ENCODE measurements at regions not wholly inside any gene's neighbourhood (a gene's known extent, or its start where the extent isn't known, plus 50 kb on each side); places are given as distances from the start of the nearest gene placed in this dataset.

DNA sequence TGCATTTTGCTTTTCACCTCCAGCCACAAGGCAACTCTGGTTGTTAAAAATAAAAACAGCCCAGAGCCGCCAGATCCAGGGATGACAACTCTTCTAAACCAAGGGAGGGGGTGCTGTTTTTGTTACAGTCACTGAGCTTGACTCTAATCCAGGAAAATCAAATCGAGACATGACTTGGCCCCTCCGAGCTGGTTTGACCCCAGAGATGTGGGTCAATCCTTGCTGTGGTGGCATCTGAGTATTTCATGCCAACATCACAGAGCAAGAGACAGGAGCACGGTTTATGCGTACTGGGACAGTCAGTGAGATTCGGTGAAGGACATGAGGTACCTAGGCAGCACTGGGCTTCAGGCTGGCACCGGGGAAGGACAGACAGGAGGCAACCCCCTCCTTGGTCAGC, 88.8 kb upstream of the ZMIZ1 start:
- DNase-seq, result no peak

DNA sequence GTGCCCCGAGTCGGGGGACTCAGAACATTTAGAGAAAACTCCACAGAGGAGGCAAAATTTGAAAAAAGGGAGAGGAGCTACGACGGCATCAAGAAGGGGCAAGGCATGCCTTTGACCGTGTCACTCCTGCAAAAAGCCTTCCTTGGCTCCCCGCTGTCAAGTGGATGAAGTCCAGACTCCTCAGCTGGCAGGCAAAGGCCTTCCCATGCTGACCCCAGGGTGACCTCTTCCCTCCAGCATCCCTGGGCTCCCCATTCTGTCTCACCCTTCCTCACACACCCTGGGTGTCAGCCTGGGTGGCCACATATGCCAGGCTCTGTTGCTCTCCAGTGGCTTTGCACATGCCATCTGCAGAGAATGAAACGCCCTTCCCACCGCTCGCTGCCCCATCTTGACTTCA, 88.4 kb upstream of the ZMIZ1 start:
- no peak for DNase-seq

DNA sequence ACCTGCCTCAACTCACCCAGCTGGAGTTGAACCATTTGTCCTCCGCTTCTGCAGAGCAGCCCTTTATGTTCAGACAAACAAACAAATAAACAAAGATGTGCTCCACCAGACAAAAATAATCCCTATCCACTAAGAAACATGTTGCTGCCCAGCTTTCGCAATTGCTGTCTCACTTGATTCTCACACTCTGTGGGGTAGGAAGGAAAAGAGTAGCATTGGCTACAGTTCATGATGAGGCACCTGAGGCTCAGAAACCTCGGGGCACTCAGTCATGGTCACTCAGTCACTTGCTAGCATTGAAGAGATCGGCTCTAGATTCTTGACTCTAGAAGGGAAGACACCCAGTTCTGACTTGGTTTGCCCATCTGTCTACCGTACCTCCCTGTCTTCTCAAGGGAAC, 88.0 kb upstream of the ZMIZ1 start:
- no peak for DNase-seq

DNA sequence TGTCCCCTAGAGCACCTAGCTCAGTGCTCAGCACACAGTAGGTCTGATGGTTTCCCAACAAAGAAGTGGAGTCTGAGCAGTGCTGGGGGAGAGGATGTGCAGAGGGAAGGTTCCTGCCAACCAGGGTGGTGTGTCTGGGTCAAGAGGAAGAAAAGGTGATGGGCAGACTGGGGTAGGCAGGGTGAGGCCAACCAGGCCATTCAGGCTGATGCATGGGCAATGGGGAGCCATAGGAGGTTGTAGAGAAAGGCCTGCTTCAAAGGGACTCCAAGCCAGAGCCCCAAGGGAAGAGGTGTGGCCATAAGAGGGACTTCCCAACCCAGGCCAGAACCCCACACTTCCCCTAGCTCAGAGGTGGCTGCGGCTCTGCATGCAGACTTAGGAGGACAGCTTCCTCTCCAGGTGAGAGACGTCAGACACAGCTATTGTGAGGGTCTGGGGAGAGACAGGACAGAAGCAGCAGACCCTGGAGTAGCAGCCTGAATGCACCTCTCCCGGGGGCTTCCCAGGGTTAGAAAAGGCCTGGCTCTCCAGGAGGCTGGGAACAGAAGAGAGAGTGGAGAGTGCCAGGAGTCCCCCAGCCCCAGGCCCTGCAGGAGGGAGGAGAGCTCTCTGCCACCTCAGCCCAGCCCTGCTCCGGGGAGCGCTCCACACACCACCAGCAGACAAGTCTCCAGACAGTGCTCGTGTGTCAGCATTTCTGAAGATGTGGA, 87.4 kb upstream of the ZMIZ1 start:
- DNase-seq, result no peak

DNA sequence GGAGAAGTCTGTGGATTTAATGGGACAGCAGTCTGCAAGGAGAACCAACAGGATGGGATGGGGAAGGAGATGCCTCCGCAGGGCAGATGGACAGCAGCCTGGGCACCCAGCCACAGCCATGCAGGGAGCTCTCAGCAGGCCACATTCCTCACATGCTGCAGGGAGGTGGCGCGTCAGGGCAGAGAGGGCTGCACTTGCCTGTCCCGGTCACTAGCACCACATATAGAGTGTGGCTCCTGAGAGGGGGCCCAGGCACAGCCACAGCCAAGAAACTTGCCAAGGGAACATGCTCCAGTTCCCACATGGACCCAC, 86.8 kb upstream of the ZMIZ1 start:
- DNase-seq, result no peak

DNA sequence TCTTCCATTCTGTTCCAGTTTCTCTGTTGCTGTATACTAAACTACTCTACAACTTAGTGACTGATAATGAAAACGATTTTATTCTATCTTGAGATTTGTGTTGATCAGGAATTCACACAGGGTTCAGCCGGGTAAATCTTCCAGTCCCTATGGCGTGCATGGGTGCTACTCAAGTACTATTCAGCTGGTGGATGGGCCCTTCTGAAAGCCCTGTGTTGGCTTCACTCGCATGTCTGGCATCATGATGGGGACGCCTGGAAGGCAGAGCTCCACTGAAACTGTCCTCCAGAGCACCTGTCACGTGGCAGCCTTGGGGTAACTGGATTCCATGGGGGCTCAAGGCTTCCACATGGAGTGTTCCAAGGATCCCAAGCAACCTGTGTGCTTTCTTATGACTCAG, 86.0 kb upstream of the ZMIZ1 start:
- no peak for DNase-seq

DNA sequence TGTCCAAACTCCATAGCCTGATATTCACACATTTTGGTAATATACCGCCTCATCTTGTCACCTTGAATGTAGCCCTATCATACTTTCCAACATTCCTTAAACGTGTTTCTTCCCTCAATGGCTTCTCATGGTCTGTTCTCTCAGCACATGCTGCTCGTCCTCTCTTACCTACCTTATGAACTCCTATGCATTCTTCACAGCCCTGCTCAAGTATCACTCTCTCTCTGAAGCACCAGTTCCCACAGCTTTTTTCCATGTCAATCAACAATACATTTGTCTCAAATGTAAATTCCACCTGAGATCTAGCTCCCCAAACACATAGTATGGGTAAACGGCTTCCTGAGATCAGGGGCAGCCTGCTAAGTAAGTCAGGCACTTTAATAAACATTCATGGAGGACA, 85.2 kb upstream of the ZMIZ1 start:
- no peak for DNase-seq

DNA sequence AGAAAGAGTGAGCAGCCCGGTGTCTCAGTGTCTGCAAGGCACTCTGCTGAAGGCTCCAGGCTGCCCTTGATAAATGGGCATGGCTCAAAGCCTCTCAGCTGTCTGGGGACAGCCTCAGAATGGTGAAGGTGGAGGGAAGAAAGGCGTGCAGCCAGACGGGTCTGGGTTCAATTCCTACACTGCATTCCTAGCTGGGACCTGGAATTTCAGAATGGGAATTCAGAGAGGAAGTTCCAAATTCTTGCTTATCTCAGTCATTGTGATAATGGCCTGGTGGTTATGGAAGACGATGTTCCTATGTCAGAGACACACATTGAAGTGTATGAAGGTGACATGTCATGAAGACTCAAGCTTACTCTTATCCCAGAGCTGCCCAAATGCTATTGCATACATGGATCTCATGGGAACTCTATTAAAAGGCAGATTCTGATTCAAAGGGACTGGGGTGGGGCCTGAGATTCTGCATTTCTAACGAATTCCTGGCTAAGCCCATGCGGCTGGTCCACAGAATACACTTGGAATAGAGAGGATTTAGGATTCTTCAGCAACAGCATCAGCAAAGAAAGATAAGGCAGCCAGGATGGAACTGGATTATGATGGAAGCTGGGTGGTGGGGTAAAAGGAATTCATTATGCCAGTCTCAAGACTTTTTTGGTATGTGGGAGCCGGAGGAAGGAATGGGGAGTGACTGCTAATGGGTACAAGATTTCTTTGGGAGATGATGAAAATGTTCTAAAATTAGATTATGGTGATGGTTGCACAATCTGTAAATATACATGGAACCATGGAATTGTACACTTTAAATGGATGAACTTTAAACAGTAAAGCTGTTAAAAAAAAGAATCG, 82.6 kb upstream of the ZMIZ1 start:
- no peak for DNase-seq

DNA sequence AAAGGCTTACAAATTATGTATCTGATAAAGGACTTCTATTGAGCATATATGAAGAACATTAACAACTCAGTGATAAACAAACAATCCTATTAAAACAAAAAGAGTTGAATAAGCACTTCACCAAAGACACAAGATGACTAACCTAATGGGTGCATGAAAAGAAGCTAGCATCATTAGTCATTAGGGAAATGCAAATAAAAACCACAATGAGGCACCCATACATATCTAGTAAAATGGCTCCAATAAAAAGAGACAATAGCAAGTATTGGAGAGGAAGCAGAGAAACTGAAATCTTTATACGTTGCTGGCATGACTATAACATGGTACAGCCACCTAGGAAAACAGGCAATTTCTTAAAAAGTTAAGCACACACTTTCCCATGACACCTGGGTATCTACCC, 77.6 kb upstream of the ZMIZ1 start:
- DNase-seq, result no peak

DNA sequence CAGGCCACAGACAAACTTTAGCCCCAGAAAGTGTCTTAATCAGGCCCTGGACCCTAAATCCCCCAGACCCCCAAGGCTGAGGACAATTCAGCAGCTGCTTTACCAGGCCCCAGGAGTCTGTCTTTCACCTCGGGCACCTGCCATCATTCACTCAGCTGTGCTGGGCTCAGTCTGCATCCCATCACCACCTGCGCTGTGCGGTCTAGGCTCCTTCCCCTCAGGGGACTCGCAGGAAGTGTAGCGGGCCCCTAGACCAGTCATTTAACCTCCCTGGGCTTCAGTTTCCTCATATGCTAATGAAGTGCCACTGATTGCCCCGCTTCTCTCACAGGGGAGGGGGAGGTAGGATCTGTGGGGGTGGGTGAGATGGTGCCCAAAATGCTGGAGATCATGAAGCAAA, 76.4 kb upstream of the ZMIZ1 start:
- DNase-seq, result no peak

DNA sequence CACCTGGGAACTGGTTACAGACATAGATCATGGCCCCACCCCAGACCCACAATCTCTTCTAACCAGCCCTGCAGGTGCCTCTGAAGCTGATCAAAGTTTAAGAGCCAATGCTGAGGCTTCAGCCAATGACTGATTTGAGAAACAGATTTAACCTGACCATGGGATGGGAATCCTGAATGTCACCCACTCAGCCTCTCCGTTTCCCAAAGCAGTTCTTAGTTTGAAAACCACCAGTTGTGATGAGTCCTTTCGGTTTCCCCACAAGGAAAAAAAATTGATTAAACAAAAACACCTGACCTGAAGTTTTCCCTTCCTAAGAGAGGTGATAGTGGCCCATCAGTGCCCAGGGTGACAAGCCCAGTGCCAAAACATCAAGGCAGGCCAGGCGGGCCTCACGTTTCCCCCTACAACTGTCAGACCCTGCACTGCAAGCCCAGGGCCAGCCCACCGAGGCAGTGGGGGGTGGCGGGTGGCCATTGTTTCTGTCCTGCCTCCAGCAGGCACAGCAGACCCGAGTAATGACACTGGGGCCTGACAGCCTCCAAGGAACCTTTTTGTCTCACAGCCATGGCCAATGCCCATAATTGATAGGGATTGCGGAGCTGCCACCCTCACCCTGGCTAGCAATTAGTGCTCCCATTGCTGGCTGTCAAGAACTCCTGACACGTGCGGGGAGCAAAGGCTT, 75.4 kb upstream of the ZMIZ1 start:
- DNase-seq, result no peak

DNA sequence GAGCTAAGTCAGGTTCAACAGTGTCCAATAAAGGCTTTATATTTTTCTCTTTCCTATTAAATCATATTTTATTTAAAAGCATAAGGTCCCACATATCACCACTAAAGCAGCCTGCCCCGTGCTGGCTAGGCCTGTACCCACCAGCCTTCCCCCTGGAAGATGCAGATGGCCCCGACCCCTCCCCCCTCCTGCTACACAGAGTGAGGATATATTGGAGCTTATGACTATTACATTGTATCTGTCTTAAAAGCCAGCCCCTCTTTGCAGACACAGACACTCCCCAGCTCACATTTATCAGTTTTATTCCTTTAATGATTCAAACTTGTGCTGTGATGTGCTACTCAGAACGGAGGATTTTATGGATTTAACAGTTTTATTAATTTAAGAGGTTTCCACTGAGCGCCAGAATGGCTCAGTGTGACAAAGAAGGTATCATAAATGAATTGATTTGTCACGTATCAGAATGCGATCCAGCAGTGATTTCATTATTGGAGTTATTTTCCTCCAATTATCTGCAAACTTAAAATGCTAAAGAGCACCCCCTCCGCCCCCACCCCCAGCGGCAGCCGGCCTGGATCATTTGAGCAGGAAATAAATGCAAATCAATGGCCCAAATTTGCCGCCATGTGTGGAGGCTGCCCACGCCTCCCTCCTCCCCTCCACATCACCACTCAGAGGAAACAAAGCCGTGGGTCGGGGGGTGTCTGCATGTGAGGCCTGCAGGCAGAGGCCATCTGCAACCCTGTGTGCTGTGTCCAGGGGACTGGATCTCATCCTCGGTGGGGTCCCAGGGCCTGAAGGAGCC, 72.6 kb upstream of the ZMIZ1 start:
- no peak for DNase-seq

DNA sequence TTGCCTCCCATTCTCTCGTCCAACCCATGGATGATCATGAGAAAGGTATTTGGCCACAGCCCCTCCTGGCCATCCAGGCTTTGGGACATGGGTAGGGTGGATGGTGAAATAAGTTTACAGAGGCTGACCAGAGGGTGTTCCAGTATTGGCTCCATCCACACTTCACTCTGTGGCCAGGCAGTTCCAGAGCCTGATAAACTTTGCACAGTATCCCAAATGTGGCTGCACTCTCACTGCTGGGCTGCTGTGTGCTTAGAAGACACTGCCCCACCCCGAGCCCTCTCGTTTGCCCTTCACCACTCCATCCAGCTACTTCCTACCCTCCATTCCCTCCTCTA, 72.0 kb upstream of the ZMIZ1 start:
- DNase-seq, result no peak

DNA sequence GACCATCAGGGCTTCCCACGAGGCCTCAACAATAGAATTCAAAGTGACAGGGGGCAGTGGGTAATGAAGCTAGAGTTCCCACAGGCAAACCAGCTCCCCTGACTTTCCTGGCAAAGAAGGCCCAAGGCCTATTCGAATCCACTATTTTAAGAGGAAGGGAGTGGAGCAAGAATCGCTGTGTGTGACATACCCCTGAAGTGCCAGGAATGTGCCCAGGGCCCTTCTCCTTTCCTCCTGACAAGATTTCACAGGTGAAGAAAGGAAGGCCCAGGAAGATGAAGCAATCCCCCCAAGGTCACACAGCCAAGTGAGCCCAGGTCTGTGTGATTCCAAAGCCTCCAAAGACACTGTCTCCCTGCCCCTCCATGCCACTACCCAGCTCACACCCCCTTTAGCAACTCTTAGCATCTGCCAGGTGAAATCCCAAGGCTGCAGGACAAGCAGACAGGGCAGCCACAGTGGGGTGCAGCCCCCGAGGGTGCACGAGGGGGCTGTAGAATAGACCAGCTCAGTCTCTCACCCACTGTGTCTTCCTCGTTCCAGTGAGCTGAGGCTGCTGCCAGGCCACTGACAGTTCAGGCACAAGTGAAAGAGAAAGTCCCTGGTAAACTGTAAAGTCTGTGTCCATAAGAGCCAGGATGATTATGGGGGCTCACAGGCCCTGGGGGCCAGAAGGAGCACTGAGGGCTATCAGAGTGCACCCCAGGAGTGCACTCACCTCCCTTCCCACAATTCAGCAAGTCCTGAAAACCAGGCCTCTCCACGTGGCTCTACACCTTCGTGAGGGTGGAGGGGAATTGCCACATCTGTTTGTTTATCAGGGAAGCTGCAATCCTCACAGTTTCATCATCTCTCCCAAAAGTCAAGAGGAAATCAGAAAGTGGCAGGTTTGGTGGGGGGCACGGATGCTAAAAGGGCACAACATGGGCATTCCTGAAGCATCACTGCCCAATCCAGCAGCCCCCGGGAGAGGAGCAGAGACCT, 70.8 kb upstream of the ZMIZ1 start:
- DNase-seq, result no peak

DNA sequence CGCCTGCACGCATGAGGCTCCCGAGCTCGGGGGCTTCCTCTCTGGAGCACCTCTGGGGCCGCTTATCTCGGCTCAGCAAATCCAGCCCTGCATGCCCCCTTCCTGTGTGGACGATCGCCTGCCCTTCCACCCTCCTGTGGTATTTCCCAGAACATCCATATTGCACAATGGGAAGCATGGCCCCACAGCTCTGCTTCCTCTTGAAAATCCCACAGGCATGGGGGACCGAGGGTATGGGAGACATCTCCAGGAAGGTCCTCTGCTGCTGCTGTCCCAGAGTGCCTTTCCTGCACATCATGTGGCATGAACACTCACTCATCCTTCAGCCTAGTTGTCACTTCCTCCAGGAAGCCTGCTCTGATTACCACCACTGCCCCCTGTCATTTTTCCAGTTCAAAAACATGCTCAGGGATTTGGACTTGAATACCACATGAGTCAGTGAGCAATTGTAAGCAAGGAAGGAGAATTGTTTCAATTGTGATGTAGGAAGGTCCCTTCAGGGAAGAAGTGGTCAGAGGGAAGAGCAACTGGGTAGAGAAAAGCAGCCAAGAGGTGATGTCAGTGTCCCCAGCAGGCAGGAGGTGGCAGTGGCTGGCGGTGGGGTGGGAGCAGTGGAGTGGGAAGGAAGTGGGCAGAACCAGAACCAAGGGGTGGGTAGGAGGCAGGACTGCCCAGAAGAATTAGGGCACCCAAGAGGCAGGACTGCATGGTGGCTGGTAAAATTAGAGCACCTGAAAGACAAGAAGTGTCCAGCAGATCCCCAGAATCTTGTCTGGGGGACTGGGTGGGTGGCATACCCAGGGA, 67.5 kb upstream of the ZMIZ1 start:
- DNase-seq, result no peak

DNA sequence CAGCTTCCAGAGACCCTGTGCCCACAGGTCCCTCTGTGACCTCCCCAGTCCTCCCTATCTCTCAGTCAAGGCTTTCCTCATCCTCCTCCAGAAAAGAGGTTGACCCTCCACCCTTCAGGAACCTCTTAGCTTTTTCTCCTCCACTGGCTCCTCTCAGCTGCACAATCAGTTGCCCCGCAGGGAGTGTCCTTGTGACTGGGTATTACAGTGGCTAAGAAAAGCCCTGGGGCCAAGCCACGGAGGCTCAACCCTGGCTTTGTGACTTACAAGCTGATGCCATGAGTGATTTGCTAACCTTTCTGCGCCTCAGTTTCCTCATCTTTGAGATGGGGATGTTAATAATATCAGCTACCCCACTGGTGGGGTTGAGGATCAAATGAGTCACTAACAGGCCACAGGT, 66.4 kb upstream of the ZMIZ1 start:
- DNase-seq, result no peak

DNA sequence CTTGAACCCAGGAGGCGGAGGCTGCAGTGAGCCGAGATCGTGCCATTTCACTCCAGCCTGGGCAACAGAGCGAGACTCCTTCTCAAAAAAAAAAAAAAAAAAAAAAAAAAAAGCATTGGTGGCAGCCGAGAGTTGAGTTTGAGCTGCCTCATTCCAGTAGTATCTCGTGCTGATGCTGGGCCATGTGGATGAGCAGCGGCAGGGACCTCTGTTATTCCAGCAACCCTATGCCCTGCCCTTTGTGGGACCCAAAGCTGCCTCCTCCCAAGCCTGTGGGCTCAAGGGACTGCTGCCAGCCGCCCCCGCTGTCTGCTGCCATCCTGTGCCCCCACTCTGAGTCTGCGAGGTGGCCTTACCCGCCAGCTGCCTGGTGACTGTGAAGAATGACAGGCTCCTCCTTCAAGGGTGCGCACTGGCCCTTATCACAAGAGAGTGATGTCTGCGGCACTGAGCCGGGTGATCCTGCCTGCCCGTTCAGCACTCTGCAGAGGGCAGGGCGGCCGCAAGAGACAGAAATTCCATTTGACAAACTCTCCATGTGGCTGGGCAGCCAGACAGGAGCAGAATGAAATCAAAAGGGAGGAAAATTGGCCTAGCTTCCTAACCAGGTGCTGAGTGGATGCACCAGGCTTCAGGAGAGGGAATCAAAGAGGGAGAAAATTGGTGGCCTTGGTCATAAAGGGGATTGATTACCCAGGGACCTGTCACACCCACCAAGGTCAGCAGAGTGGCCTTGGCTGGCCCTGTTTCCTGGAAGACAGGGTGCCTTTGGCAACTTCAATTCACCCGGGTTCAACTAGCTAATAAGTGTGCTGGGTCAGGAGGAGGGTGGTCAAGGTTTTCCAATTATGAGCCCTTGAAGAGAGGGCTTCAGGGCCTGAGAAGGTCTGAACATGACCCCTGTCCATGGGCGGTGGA, 65.3 kb upstream of the ZMIZ1 start:
- no peak for DNase-seq

DNA sequence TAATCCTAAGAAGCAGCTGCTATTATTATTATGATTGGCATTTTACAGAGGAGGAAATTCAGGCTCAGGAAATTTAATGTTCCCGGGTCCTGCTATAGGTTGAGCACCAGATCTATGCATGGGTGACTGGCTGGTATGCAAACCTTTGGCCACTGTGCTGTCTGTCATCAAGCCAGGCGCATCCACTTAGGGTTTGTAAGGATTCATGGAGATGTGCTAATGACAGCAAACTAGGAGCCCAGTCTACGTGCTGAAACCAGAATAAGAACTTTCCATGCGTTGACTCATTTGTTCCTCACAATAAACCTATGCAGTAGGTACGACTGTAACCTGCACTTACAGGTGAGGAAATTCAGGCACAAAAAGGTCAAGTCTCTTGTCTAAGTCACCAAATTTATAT, 64.5 kb upstream of the ZMIZ1 start:
- no peak for DNase-seq

DNA sequence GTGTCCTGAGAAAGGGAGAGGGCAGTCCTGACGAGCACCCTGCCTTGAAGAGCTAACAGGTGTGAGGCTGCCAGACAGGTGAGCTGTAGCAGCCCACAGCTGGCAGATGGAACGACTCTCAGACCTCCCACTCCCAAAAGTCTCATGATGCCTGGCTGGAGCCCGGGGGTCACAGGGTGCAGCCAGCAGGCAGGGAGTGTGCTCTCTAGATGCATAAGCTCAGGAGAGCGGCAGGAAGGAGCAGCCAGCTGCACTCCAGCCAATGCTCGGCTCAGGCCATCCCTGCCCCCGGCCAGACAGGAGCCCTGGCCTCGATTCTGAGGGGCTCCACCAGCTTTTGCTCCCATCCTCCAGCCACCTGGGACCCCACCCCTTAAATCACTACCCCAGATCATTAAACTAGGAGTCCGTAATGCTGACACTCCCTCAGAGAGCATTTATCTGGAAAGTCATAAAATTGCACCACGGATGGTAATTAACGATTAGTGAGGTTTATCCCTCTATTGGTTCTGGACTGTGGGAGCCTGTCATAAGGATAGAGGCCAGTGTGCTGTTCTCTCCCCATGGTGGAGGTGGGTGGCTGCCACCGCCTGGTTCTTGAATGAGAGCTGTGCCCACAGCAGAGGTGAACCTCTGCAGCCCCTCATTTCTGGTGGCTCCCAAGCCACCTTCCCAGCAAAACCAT, 63.5 kb upstream of the ZMIZ1 start:
- no peak for DNase-seq

DNA sequence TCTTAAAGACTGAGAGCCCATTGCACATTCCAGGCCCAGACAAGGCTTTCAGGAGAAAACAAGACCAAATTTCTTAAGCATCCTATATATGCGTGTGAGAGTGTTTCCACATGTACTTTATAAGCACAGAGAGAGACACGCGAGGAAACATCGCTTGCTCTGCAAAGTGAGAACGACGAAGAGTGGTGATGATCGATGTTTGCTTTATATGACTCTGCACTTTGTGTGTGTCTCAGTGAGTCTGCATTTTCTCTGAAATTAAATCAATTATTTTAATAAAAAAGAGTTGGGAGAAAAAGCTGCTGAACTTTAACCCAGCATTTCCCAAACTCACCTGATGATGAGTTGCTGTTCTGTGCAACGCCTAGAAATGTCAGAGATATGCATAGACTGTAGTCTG, 61.7 kb upstream of the ZMIZ1 start:
- DNase-seq, result no peak
